Right renal cortex interstitium (tissue), 3 donors: ENCODE measurements at regions not wholly inside any gene's neighbourhood (a gene's known extent, or its start where the extent isn't known, plus 50 kb on each side); places are given as distances from the start of the nearest gene placed in this dataset.
"Not testable (repeated sequence)": the region's sequence is repeated elsewhere in the genome, so short reads cannot be mapped to it uniquely, and the experiment has no call there.

Experiments
- DNase-seq, 3 donors: peaks; one replicate each; pipeline ENCODE4 v3.0.0-alpha.2; 2013; ENCODE audit warnings: low read depth in 3 of 3, low spot score in 2 of 3

GRCh38 chr2:156254637-156255067 lies 77.9 kb downstream of the NR4A2 start:
- DNase-seq = not testable (repeated sequence)

DNA sequence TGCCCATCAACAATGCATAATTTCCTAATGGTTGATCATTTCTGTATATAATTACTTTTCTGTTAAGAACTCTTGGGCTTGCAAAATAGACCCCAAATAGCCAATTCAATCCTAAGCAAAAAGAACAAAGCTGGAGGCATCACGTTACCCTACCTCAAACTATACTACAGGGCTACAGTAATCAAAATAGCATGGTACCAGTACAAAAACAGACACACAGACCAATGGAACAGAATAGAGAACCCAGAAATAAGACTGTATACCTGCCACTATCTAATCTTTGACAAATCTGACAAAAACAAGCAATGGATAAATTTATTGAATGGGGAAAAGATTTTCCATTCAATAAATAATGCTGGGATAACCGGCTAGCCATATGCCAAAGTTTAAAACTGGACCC lies 78.8 kb downstream of the NR4A2 start:
- no peak for DNase-seq

DNA sequence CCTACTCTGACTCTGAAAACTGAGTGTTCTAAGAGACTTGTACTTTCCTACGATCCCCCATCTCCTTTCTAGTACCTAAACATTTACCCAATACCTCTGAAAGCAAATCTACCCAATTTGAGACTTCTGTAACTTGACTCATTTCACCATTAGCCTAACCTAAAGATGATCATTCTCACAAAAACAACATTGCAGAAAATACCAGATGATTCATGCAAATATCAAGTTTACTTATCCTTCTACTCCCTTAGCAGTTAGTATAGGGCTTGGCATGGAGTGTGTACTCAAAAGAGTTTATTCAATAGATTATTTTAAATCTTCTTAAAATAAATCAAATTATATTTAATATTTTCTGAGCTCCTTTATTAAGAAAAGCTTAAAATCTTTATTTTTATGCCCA lies 89.6 kb downstream of the NR4A2 start:
- no peak for DNase-seq

DNA sequence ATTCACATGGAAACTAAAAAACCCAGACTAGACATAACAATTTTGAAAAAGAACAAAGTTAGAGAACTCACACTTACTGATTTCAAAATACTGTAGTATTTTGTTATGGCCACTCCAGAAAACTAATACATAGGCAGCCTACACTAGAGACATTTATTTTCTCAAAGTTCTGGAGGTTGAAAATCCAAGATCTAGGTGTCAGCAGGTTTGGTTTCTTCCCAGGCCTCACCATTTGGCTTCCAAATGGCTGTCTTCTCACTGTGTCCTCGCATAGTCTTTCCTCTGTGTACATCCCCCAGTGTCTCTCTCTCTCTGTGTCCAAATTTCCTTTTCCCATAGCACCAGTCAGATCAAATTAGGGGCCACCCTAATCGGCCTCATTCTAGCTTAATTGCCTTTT lies 95.0 kb downstream of the NR4A2 start:
- no peak for DNase-seq

DNA sequence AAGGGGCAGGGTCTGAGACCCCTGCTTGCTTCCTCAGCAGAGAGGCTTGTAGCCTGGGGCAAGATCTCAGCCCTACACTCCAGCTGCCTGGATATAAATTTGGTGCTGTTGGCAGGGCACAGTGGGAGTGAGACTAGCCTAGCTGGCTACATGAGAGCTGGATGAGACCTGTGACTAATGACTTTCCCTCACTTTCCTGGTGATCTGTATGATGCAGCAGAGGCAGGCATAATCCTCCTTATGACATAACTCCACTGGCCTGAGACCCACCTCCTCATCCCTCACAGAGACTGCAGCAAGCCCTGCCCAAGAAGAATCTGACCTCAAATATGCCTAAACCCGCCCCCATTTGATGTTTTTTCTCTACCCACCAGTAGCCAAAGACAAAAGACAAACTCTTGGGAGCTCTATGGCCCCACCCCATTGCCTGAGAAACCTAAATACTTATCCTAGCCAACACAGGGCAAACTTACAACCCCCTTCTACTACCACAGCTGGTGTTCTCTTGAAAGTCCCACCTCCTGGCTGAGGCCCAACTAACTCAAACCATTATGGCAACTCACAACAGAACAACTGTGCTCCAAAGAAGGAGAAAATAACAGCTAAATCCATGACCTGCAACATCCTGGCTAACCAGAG lies 102.7 kb downstream of the NR4A2 start:
- no peak for DNase-seq

DNA sequence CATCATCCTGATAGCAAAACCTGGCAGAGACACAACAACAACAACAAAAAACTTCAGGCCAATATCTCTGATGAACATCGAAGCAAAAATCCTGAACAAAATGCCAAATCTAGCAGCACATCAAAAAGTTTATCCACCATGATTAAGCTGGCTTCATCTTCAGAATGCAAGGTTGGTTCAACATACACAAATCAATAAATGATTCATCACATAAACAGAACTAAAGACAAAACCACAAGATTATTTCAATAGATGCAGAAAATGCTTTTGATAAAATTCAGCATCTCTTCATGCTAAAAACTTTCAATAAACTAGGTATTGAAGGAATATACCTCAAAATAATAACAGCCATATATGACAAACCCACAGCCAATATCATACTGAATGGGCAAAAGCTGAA lies 109.2 kb downstream of the NR4A2 start:
- DNase-seq = not testable (repeated sequence)

- no peak for DNase-seq
Measured at GRCh38 chr2:156221703-156222102, 110.8 kb downstream of the NR4A2 start.

GRCh38 chr2:156219491-156220100 lies 112.9 kb downstream of the NR4A2 start:
- DNase-seq = no peak

GRCh38 chr2:156215656-156216055 lies 116.9 kb downstream of the NR4A2 start:
- no peak for DNase-seq

GRCh38 chr2:156211318-156211717 lies 121.2 kb downstream of the NR4A2 start:
- no peak for DNase-seq

GRCh38 chr2:156206355-156206754 lies 126.2 kb downstream of the NR4A2 start:
- DNase-seq = no peak

- no peak for DNase-seq
Measured at GRCh38 chr2:156199588-156199987, 132.9 kb downstream of the NR4A2 start.

DNA sequence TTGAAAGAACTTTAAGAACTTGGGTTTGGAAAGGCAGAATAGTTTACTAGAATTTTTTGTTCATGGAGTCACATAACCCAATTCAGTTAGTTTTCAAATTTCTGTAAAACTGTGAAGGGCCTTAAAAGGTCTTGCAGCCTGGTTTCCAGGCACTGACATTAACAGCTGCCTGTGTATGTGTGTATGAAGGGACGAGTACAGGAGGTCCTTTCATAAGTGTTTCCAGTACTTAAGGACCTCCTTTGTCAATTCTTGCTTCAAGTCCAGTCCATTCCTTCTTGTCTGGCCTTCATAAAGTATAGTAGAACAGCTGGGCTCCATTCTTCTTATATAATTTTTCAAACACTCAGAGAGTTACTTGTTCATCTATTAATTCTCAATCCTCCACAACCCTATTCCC lies 136.5 kb downstream of the NR4A2 start:
- DNase-seq = no peak

DNA sequence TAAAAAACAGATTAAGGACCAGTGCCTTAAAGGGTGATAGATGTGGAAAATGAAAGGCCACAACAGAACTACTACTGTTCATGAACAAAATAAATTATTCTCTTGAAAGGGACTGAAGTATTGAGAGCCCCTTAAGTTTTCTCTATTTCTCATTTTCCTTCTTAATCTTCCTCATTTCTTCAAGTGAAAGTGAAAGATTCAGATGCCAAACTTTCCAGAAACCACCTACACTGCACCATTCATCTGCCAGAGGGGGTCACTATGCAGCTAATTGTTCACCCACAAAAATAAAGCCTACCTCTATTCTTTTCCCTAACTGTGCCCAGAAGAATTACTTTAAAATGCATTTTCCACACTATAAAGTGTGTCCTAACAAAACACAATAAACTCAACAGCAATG lies 140.1 kb downstream of the NR4A2 start:
- no peak for DNase-seq

DNA sequence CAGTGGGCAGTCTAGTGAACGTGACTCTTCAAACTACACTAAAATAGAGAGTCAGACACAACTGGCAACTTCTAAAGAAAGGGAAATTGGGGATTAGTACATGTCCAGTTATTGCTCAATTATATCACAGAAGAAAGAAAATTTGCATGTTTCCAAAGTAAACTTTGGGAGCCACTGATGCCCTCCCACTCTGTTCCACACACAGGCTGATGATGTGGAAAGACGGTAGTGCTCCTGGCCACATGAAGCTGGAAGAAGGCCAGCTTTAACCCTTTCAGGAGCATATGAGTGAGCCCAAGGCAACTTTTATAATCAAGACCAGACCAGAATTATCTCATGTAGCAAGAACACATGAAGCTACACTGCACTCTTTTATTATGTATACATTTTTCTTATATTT lies 141.0 kb downstream of the NR4A2 start:
- no peak for DNase-seq

GRCh38 chr2:156190517-156190916 lies 142.0 kb downstream of the NR4A2 start:
- DNase-seq = no peak

DNA sequence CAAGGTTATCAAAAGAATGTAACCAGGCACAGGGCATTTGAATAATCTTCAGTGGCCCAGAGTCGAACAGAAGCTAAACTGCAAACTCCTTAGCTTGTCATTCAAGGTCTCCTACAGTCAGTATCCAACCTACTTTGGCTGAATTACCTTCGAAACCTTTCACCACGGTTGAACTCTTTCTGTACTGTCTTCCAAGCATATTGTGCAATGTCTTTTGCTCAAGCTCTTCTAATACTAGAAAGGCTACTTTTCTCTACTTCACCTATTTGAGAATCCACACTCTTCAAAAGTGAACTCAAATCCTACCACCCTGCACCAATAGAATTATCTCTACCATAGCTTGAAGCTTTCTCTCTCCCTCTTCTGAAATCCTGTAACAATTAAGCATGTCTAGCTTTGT lies 142.9 kb downstream of the NR4A2 start:
- DNase-seq = no peak

- no peak for DNase-seq
Measured at GRCh38 chr2:156189143-156189542, 143.4 kb downstream of the NR4A2 start.

GRCh38 chr2:156182132-156182531 lies 150.4 kb downstream of the NR4A2 start:
- DNase-seq = peak; percentile 12 to 37 (median 29)

DNA sequence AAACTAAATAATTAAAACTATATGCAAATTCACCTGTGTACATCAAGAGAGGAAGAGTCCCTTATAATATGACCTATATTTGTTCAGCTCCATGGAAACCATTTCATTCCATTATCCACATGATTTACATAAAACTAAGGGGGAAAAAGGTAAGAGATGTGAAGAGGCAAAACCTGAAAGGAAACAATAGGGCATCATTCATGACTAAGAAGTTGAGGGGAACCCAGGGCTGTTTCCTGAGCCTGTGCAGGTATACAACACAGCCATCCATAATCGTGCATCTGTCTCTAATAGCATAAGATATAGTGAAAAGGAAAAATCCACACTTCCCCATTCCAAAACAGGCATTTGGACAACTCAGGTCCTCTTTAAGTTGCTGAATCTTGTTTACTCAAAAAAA lies 151.3 kb downstream of the NR4A2 start:
- no peak for DNase-seq

- DNase-seq = no peak
Measured at GRCh38 chr2:156177654-156178053, 154.9 kb downstream of the NR4A2 start.

DNA sequence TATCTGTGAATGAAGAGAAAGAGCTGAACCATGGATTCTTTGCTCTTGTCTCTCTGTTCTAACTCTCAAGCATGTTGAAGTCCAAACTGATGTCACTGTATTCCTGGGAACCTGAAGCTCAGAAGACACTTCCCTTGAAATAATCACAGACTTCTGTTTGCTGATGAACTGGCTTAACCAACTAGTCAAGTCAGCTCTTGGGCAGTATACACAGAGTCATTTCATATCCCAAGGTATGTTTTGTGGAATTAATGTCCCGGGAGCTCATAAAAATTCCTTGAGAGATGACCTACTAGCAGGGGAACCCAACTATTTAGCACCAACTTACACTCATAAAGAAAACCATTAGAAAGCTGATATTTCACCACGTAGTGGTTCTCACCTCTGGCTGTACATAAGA lies 156.6 kb downstream of the NR4A2 start:
- DNase-seq = no peak

- DNase-seq = no peak
Measured at GRCh38 chr2:156170929-156171328, 161.6 kb downstream of the NR4A2 start.
